Amniotic epithelial cell (primary cell): ENCODE measurements at regions not wholly inside any gene's neighbourhood (a gene's known extent, or its start where the extent isn't known, plus 50 kb on each side); places are given as distances from the start of the nearest gene placed in this dataset.

ENCODE experiments used
- DNase-seq: peaks from one replicate; pipeline ENCODE4 v3.0.0-alpha.2; 2010; ENCODE audit warnings: low read depth

GRCh38 chr5:89036704-89037489 is 153.9 kb upstream of the MEF2C start:
- DNase-seq, result peak; percentile 4

GRCh38 chr5:89036166-89036565 is 153.2 kb upstream of the MEF2C start:
- DNase-seq, result peak; percentile 10

GRCh38 chr5:89034588-89034987 is 151.6 kb upstream of the MEF2C start:
- no peak for DNase-seq

GRCh38 chr5:89030798-89031197 is 147.8 kb upstream of the MEF2C start:
- DNase-seq, result no peak

- peak; percentile 2 for DNase-seq
Observed at GRCh38 chr5:89028595-89029285, 145.8 kb upstream of the MEF2C start.

GRCh38 chr5:89024045-89024444 is 141.1 kb upstream of the MEF2C start:
- no peak for DNase-seq

GRCh38 chr5:89020926-89021610 is 138.1 kb upstream of the MEF2C start:
- no peak for DNase-seq

GRCh38 chr5:89016741-89017303 is 133.8 kb upstream of the MEF2C start:
- no peak for DNase-seq

- no peak for DNase-seq
Observed at GRCh38 chr5:89015409-89015808, 132.4 kb upstream of the MEF2C start.

GRCh38 chr5:89011778-89012711 is 129.1 kb upstream of the MEF2C start:
- no peak for DNase-seq

- no peak for DNase-seq
Observed at GRCh38 chr5:89010512-89010911, 127.5 kb upstream of the MEF2C start.

GRCh38 chr5:89008291-89008690 is 125.3 kb upstream of the MEF2C start:
- no peak for DNase-seq

- no peak for DNase-seq
Observed at GRCh38 chr5:89005990-89006389, 123.0 kb upstream of the MEF2C start.

- DNase-seq, result no peak
Observed at GRCh38 chr5:89004379-89004778, 121.4 kb upstream of the MEF2C start.

- no peak for DNase-seq
Observed at GRCh38 chr5:89003563-89004036, 120.6 kb upstream of the MEF2C start.

- DNase-seq, result no peak
Observed at GRCh38 chr5:88999853-89000252, 116.9 kb upstream of the MEF2C start.

- no peak for DNase-seq
Observed at GRCh38 chr5:88997937-88998336, 115.0 kb upstream of the MEF2C start.

- no peak for DNase-seq
Observed at GRCh38 chr5:88984040-88984439, 101.1 kb upstream of the MEF2C start.

- no peak for DNase-seq
Observed at GRCh38 chr5:88979726-88980125, 96.7 kb upstream of the MEF2C start.

- peak; percentile 36 for DNase-seq
Observed at GRCh38 chr5:88979244-88979643, 96.3 kb upstream of the MEF2C start.

GRCh38 chr5:88976914-88977313 is 93.9 kb upstream of the MEF2C start:
- DNase-seq, result no peak
